Adrenal gland (tissue), 9 donors: ENCODE measurements at regions not wholly inside any gene's neighbourhood (a gene's known extent, or its start where the extent isn't known, plus 50 kb on each side); places are given as distances from the start of the nearest gene placed in this dataset.

Experiments
- DNase-seq, 7 donors: peaks; one replicate each; pipeline ENCODE4 v3.0.0-alpha.2; 2019 to 2020
- H3K27ac ChIP-seq, 5 donors: fragments of 200-600 bp; sonication (generic) in 4 of 5; 1 replicate in 3 of 5; 2 replicates in 2 of 5; pipeline versions ENCODE4 v1.5.1 to v1.8.0; 2016 to 2020; ENCODE audit warnings: mild to moderate bottlenecking in 1 of 5
- H3K27me3 ChIP-seq: fragments of 200-600 bp; 2 replicates; pipeline ENCODE4 v1.8.0; 2021
- H3K36me3 ChIP-seq, 2 donors: fragments of 200-600 bp; replicated peaks in 1 of 2; 1 replicate in 1 of 2; 2 replicates in 1 of 2; pipeline versions ENCODE4 v1.5.1 to v1.8.0; 2018 to 2022
- H3K4me1 ChIP-seq, 2 donors: fragments of 200-600 bp; replicated peaks in 1 of 2; 1 replicate in 1 of 2; 2 replicates in 1 of 2; pipeline versions ENCODE4 v1.5.1 to v1.8.0; 2018 to 2021
- H3K4me3 ChIP-seq, 4 donors: fragments of 200-600 bp; sonication (generic) in 3 of 4; one replicate each; pipeline ENCODE4 v1.5.1; 2016 to 2018
- H3K9me3 ChIP-seq, 3 donors: fragments of 200-600 bp; sonication (generic) in 1 of 3; replicated peaks in 1 of 3; 1 replicate in 2 of 3; 2 replicates in 1 of 3; pipeline versions ENCODE4 v1.5.1 to v1.8.0; 2016 to 2021
- CTCF ChIP-seq, 6 experiments: fragments of 450-650 bp in 4 of 6; fragments of 200-600 bp in 2 of 6; sonication (generic) in 1 of 6; IDR thresholded peaks; 1 replicate in 5 of 6; 2 replicates in 1 of 6; pipeline versions ENCODE4 v1.5.1 to v1.8.0; 2016 to 2021; ENCODE audit warnings: antibody characterized with exemption in 6 of 6, mild to moderate bottlenecking in 2 of 6, moderate library complexity in 1 of 6
- POLR2A ChIP-seq, 2 donors: fragments of 450-650 bp; IDR thresholded peaks; one replicate each; pipeline ENCODE4 v1.6.1; 2017; ENCODE audit warnings: antibody characterized with exemption in 2 of 2, mild to moderate bottlenecking in 2 of 2, moderate library complexity in 1 of 2
- WGBS, 4 donors: extraction: QIAGEN DNeasy Blood & Tissue Kit in 2 of 4; methylation state at CpG; one replicate each; pipeline versions ENCODE4 v1.1.5 to v1.1.7; 2013 to 2017; 5-methylcytosine and 5-hydroxymethylcytosine counted together
- intact Hi-C, 2 donors: fragments of 100-400 bp; cut with DNase I; formaldehyde crosslinking; loops; one replicate each; pipeline versions ENCODE4 v1.14.1 to v1.15.0; 2022 to 2023
- donor health status: healthy with polysubstance abuse.
- donor health status: Bipolar disorder and iron deficiency.
- donor health status: DM: yes; HTN: yes; CAD: no.
- donor health status: DM: no; HTN: no; CAD: no.
- donor health status: DM: no; HTN: no; CAD: no.

DNA sequence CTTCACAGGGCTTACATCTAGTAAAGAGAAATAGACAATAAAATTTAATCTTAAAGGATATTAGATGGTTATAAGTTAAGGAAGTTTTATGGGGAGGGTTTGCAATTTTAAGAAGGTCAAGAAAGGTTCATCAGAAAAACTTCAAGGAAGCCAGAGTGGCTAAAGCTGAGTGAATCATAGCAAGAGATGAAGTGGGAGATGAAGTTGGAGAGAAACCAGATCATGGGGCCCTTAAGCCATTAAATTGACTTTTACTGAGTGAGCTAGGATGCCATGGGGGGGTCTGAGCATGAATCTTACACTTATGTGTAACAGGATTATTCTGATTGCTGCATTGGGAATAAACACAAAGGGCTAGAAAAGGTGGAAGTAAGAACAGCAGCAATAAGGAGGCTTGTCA is 189.2 kb downstream of the LRIG3 start:
- H3K36me3 ChIP-seq, result no peaks in the 10 kb centered on the region
- H3K27me3 ChIP-seq, result no peaks in the 10 kb centered on the region
- no peak overlapping the region for H3K27ac ChIP-seq
- intact Hi-C loops, result no loop called here
- no peaks in the 10 kb centered on the region for H3K9me3 ChIP-seq
- no peak for DNase-seq
- no peaks in the 10 kb centered on the region for H3K4me1 ChIP-seq
- TF ChIP-seq POLR2A (IDR thresholded peaks at IDR 0.05) (no peak), CTCF (IDR thresholded peaks at IDR 0.05) (no peak)
- no peak overlapping the region for H3K4me3 ChIP-seq

GRCh38 chr12:58732894-58733293 is 187.4 kb downstream of the LRIG3 start:
- H3K36me3 ChIP-seq, result no peaks in the 10 kb centered on the region
- H3K4me1 ChIP-seq, result no peaks in the 10 kb centered on the region
- no peaks in the 10 kb centered on the region for H3K27me3 ChIP-seq
- 58 to 68% (median 64%) methylated on average over 3 of the region's 3 CpGs for WGBS, 4 donors
- intact Hi-C loops, result no loop called here
- DNase-seq, result no peak
- no peak for TF ChIP-seq CTCF (IDR thresholded peaks at IDR 0.05)
- no peak for TF ChIP-seq POLR2A (IDR thresholded peaks at IDR 0.05)
- no peaks in the 10 kb centered on the region for H3K9me3 ChIP-seq
- no peak overlapping the region for H3K27ac ChIP-seq
- H3K4me3 ChIP-seq, result no peak overlapping the region

DNA sequence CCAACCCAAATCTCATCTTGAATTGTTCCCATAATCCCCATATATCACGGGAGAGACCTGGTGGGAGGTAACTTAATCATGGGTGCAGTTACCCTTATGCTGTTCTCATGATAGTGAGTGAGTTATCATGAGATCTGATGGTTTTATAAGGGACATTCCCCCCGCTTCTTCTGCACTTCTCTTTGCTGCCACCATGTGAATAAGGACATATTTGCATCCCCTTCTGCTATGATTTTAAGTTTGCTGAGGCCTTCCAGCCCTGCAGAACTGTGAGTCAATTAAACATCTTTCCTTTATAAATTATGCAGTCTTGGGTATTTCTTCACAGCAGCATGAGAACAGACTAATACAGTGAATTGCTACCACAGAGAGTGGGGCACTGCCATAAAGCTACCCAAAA is 179.1 kb downstream of the LRIG3 start:
- H3K27me3 ChIP-seq, result no peaks in the 10 kb centered on the region
- H3K4me3 ChIP-seq, result no peak overlapping the region
- no peak for DNase-seq
- intact Hi-C loops, result no loop called here
- no peaks in the 10 kb centered on the region for H3K4me1 ChIP-seq
- WGBS, 4 donors, result 89 to 94% (median 92%) methylated on average over 2 of the region's 2 CpGs
- no peak overlapping the region for H3K27ac ChIP-seq
- no peaks in the 10 kb centered on the region for H3K9me3 ChIP-seq
- no peaks in the 10 kb centered on the region for H3K36me3 ChIP-seq
- TF ChIP-seq POLR2A (IDR thresholded peaks at IDR 0.05) (no peak), CTCF (IDR thresholded peaks at IDR 0.05) (no peak)

DNA sequence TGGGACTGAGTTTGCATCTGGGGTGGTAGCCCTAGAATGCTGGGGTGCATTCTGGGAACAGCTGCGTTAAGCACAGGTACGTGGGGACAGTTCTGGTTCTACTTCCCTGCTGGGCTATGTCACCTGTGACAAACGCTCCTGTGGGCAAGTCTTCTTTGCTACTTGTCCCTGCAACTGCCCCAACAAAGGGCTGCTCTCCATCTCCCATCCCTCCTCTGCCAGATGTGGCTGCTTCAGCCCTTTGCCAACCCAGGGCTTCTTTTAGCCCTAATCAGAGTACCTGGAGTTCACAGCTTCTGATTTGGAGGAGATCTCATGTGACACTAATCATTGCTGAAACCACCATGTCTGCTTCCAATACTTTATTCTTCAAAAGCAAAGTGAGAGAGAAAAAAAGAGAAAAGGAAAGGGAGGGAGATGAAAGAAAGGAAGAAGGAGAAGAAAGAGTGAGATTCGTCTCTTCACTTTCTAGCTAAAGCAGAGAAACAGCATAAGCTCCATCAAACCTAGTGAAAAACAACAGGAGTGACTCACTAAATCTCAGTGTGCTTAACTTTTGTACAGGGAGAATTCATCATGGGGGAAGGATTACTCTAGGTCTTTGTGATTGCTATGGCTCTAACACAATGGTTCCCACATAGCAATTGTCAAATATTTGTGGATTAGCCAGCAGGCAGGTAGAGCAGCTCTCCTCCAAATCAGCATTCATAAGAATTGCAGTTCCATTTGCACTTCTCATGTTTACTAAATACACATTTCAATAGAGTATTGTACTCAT is 174.8 kb downstream of the LRIG3 start:
- no peaks in the 10 kb centered on the region for H3K9me3 ChIP-seq

More for the DNA sequence above, 174.8 kb downstream of the LRIG3 start:
- Histone ChIP-seq H3K27me3 (no peaks in the 10 kb centered on the region), H3K4me3 (no peak overlapping the region), H3K4me1 (no peaks in the 10 kb centered on the region), H3K27ac (no peak overlapping the region), H3K36me3 (no peaks in the 10 kb centered on the region)
- DNase-seq, result no peak
- intact Hi-C loops, result no loop called here
- TF ChIP-seq POLR2A (IDR thresholded peaks at IDR 0.05) (no peak), CTCF (IDR thresholded peaks at IDR 0.05) (no peak)
- 54 to 65% (median 55%) methylated on average over 4 of the region's 4 CpGs for WGBS, 4 donors
